ENCODE measurements at regions not wholly inside any gene's neighbourhood (a gene's known extent, or its start where the extent isn't known, plus 50 kb on each side); places are given as distances from the start of the nearest gene placed in this dataset.

DNA sequence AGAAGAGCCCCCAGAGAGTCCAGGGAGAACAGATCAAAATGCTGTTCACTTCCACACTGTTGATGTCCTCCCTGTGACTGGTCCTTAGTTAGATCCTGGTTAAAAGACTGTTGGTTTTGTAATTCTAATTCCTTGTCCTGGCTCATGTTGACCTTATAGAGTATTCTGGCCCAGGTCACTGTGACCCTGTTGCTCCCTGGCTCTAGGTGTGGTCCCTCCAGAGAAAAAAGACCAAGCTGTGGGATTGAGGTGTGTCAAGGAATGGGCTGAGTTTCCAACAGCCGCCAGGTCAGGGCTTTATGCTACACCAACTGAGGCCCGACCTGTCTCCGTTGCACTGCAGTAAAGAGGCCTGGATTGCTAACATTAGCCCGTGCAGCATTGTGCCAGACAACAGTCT lies 241.0 kb upstream of the MSX2 start:
- no peak for TF ChIP-seq POLR2A (IDR thresholded peaks at IDR 0.05; ENCODE audit: low read length)
- no peak for TF ChIP-seq GATA1 (IDR thresholded peaks at IDR 0.05; ENCODE audit: low read depth, low read length)

All from erythroblast (primary cell).